ENCODE measurements at regions not wholly inside any gene's neighbourhood (a gene's known extent, or its start where the extent isn't known, plus 50 kb on each side); places are given as distances from the start of the nearest gene placed in this dataset.

DNA sequence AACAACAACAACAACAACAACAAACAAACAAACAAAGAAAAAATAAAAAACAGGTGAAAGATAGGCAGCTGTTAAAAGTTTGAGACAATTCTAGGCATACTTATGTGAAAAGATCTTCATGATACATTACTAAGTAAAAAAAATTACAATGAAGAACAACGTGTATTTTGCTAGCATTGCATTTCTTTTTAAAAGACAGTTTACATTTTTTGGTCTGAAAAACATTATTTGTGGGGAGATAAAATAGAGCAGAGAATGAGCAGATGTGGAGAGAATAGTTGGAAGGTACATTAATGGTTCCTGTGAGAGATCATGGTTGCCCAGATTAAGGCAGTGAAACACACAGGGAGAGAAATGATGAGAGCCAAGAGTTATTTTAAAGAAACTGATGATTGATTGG lies 210.2 kb upstream of the MKLN1 start:
- H3K4me1 ChIP-seq (ENCODE audit: control insufficient read depth in 1 of 2, insufficient read depth in 2 of 2, low read length in 2 of 2) = no peaks in the 10 kb centered on the region
- no TSS peak for BruUV-seq (replicated peaks)
- H3K4me3 ChIP-seq (replicated peaks in 1 of 2; ENCODE audit: low read depth in 1 of 2, low read length in 2 of 2) = no peak overlapping the region
- no peaks in the 10 kb centered on the region for H3K9me2 ChIP-seq (ENCODE audit: insufficient read depth)
- H3K36me3 ChIP-seq (ENCODE audit: control insufficient read depth in 1 of 2, insufficient read depth in 2 of 2, low read length in 2 of 2) = no peaks in the 10 kb centered on the region
- no peak overlapping the region for H3K9ac ChIP-seq (ENCODE audit: low read length)
- no peaks in the 10 kb centered on the region for H3K79me2 ChIP-seq (ENCODE audit: insufficient read depth, low read length)
- DNase-seq (ENCODE audit: low read depth, low spot score) (no peak), ATAC-seq (no peak)
- no peak overlapping the region for H2AFZ ChIP-seq (ENCODE audit: low read depth, low read length, poor library complexity, severe bottlenecking)
- no peaks in the 10 kb centered on the region for H4K20me1 ChIP-seq (ENCODE audit: insufficient read depth)
- ChIA-PET RAD21 (ENCODE audit: low non-redundant PET in 1 of 2, low total read pairs in 2 of 2, uncharacterized antibody in 2 of 2, unreplicated experiment in 2 of 2) (no interaction called here), POLR2A (no interaction called here), CTCF (no interaction called here)
- intact Hi-C loops (cut with micrococcal nuclease) = no loop called here
- H3K27me3 ChIP-seq (ENCODE audit: insufficient read depth, low read length) = no peaks in the 10 kb centered on the region
- no peak overlapping the region for H3K4me2 ChIP-seq (ENCODE audit: low read length)
- TF ChIP-seq, protein P1, sequence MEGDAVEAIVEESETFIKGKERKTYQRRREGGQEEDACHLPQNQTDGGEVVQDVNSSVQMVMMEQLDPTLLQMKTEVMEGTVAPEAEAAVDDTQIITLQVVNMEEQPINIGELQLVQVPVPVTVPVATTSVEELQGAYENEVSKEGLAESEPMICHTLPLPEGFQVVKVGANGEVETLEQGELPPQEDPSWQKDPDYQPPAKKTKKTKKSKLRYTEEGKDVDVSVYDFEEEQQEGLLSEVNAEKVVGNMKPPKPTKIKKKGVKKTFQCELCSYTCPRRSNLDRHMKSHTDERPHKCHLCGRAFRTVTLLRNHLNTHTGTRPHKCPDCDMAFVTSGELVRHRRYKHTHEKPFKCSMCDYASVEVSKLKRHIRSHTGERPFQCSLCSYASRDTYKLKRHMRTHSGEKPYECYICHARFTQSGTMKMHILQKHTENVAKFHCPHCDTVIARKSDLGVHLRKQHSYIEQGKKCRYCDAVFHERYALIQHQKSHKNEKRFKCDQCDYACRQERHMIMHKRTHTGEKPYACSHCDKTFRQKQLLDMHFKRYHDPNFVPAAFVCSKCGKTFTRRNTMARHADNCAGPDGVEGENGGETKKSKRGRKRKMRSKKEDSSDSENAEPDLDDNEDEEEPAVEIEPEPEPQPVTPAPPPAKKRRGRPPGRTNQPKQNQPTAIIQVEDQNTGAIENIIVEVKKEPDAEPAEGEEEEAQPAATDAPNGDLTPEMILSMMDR (IDR thresholded peaks at IDR 0.05 in 2 of 3, conservative IDR thresholded peaks at IDR 0.05 in 1 of 3; ENCODE audit: borderline replicate concordance in 1 of 3, insufficient read depth in 1 of 3, low read depth in 2 of 3, low read length in 2 of 3) = no peak
- TF ChIP-seq POLR2A (IDR thresholded peaks at IDR 0.05; ENCODE audit: borderline replicate concordance, extremely low read depth, insufficient read depth, insufficient read length) (no peak), ZFX (IDR thresholded peaks at IDR 0.05) (no peak), CEBPB (IDR thresholded peaks at IDR 0.05; ENCODE audit: low read depth) (no peak), SIN3A (IDR thresholded peaks at IDR 0.05; ENCODE audit: low read depth) (no peak), FOSL1 (IDR thresholded peaks at IDR 0.05; ENCODE audit: low read depth) (no peak), EGR1 (IDR thresholded peaks at IDR 0.05; ENCODE audit: low read depth) (no peak), SRF (IDR thresholded peaks at IDR 0.05; ENCODE audit: low read depth) (no peak), POLR2AphosphoS5 (IDR thresholded peaks at IDR 0.05; ENCODE audit: low read depth, low read length) (no peak), RAD21 (IDR thresholded peaks at IDR 0.05; ENCODE audit: low read depth) (no peak), CBX3 (IDR thresholded peaks at IDR 0.05; ENCODE audit: low read depth) (no peak), JUND (IDR thresholded peaks at IDR 0.05) (no peak), EZH2 (IDR thresholded peaks at IDR 0.05) (no peak), ELF1 (IDR thresholded peaks at IDR 0.05; ENCODE audit: borderline replicate concordance, low read depth) (no peak)
- TF ChIP-seq, protein P2, sequence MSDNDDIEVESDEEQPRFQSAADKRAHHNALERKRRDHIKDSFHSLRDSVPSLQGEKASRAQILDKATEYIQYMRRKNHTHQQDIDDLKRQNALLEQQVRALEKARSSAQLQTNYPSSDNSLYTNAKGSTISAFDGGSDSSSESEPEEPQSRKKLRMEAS (IDR thresholded peaks at IDR 0.05) = no peak
- TF ChIP-seq, protein P3, sequence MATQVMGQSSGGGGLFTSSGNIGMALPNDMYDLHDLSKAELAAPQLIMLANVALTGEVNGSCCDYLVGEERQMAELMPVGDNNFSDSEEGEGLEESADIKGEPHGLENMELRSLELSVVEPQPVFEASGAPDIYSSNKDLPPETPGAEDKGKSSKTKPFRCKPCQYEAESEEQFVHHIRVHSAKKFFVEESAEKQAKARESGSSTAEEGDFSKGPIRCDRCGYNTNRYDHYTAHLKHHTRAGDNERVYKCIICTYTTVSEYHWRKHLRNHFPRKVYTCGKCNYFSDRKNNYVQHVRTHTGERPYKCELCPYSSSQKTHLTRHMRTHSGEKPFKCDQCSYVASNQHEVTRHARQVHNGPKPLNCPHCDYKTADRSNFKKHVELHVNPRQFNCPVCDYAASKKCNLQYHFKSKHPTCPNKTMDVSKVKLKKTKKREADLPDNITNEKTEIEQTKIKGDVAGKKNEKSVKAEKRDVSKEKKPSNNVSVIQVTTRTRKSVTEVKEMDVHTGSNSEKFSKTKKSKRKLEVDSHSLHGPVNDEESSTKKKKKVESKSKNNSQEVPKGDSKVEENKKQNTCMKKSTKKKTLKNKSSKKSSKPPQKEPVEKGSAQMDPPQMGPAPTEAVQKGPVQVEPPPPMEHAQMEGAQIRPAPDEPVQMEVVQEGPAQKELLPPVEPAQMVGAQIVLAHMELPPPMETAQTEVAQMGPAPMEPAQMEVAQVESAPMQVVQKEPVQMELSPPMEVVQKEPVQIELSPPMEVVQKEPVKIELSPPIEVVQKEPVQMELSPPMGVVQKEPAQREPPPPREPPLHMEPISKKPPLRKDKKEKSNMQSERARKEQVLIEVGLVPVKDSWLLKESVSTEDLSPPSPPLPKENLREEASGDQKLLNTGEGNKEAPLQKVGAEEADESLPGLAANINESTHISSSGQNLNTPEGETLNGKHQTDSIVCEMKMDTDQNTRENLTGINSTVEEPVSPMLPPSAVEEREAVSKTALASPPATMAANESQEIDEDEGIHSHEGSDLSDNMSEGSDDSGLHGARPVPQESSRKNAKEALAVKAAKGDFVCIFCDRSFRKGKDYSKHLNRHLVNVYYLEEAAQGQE (IDR thresholded peaks at IDR 0.05; ENCODE audit: low read depth) = no peak
- TF ChIP-seq, protein P4, sequence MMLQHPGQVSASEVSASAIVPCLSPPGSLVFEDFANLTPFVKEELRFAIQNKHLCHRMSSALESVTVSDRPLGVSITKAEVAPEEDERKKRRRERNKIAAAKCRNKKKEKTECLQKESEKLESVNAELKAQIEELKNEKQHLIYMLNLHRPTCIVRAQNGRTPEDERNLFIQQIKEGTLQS (IDR thresholded peaks at IDR 0.05) = no peak
- H3K27ac ChIP-seq (ENCODE audit: low read depth, low read length) = no peak overlapping the region
- H3K9me3 ChIP-seq (ENCODE audit: control insufficient read depth in 1 of 2, insufficient read depth in 1 of 2, low read depth in 1 of 2, low read length in 2 of 2) = no peaks in the 10 kb centered on the region
